Keratinocyte (primary cell): ENCODE measurements at regions not wholly inside any gene's neighbourhood (a gene's known extent, or its start where the extent isn't known, plus 50 kb on each side); places are given as distances from the start of the nearest gene placed in this dataset.

Experiments
- DNase-seq: peaks from one replicate; pipeline ENCODE4 v3.0.0-alpha.2; 2011; ENCODE audit warnings: low read depth, missing footprints, low spot score
- FAIRE-seq: peaks from 2 replicates; lab custom pipeline; 2011; peaks lifted over from hg19 to GRCh38; lab: Jason Lieb, UNC
- H2AFZ ChIP-seq: 2 replicates; pipeline ENCODE4 v1.6.0; 2012; ENCODE audit warnings: low read length, control low read depth, inconsistent platforms; ENCODE audit not compliant: control insufficient read depth
- H3K27ac ChIP-seq: 2 replicates; pipeline ENCODE4 v1.5.1; 2011; ENCODE audit warnings: low read length; ENCODE audit not compliant: control insufficient read depth, insufficient read depth
- H3K27me3 ChIP-seq: 3 replicates; pipeline ENCODE4 v1.6.0; 2011; ENCODE audit warnings: low read length; ENCODE audit not compliant: control insufficient read depth, insufficient read depth; ENCODE audit errors: extremely low read depth
- H3K36me3 ChIP-seq, 2 experiments: 2 replicates in 1 of 2; 3 replicates in 1 of 2; pipeline ENCODE4 v1.5.1; 2011; ENCODE audit warnings: low read length in 2 of 2, mild to moderate bottlenecking in 1 of 2; ENCODE audit not compliant: control insufficient read depth in 2 of 2, insufficient read depth in 2 of 2; ENCODE audit errors: extremely low read depth in 1 of 2
- H3K4me1 ChIP-seq: 3 replicates; pipeline ENCODE4 v1.5.1; 2011; ENCODE audit warnings: low read length; ENCODE audit not compliant: control insufficient read depth, insufficient read depth; ENCODE audit errors: extremely low read depth
- H3K4me2 ChIP-seq: 3 replicates; pipeline ENCODE4 v1.6.0; 2011; ENCODE audit warnings: low read depth, low read length; ENCODE audit not compliant: control insufficient read depth, insufficient read depth; ENCODE audit errors: extremely low read depth
- H3K4me3 ChIP-seq, 3 experiments: fragments of 200-600 bp in 1 of 3; sonication (generic) in 1 of 3; 2 replicates in 2 of 3; 3 replicates in 1 of 3; pipeline ENCODE4 v1.5.1; 2011 to 2016; ENCODE audit warnings: low read length in 3 of 3, mild to moderate bottlenecking in 3 of 3, control low read depth in 2 of 3, inconsistent platforms in 1 of 3, low read depth in 1 of 3, mixed read lengths in 1 of 3, mixed run types in 1 of 3, moderate library complexity in 1 of 3; ENCODE audit not compliant: control insufficient read depth in 2 of 3, insufficient read depth in 2 of 3; ENCODE audit errors: extremely low read depth in 1 of 3
- H3K79me2 ChIP-seq: 2 replicates; pipeline ENCODE4 v1.6.0; 2012; ENCODE audit warnings: low read length; ENCODE audit not compliant: control insufficient read depth, insufficient read depth
- H3K9ac ChIP-seq: 3 replicates; pipeline ENCODE4 v1.6.0; 2011; ENCODE audit warnings: low read length; ENCODE audit not compliant: control insufficient read depth, insufficient read depth; ENCODE audit errors: extremely low read depth
- H3K9me1 ChIP-seq: 3 replicates; pipeline ENCODE4 v1.6.0; 2011; ENCODE audit warnings: low read length; ENCODE audit not compliant: control insufficient read depth, insufficient read depth; ENCODE audit errors: extremely low read depth
- H3K9me3 ChIP-seq: 2 replicates; pipeline ENCODE4 v1.5.1; 2012; ENCODE audit warnings: low read depth, low read length; ENCODE audit not compliant: control insufficient read depth
- H4K20me1 ChIP-seq: 3 replicates; pipeline ENCODE4 v1.6.0; 2011; ENCODE audit warnings: low read length; ENCODE audit not compliant: control insufficient read depth, insufficient read depth; ENCODE audit errors: extremely low read depth
- EZH2 ChIP-seq: IDR thresholded peaks from one replicate; pipeline ENCODE4 v1.6.1; 2012; ENCODE audit warnings: inconsistent platforms, mild to moderate bottlenecking, low read length, moderate library complexity
- dilution Hi-C: fragments of 300-500 bp; cut with MboI; formaldehyde crosslinking; loops from one replicate; pipeline ENCODE4 v1.7.0; 2020; ENCODE audit warnings: low sequenced_read_pairs; ENCODE audit not compliant: extremely low pct_ligation_motif_present
- TF ChIP-seq, protein P1 (sequence below), 3 experiments: IDR thresholded peaks in 1 of 3; conservative IDR thresholded peaks in 1 of 3; optimal IDR thresholded peaks in 1 of 3; 2 replicates in 2 of 3; 3 replicates in 1 of 3; pipeline versions ENCODE3 to v1.5.1; 2011; ENCODE audit warnings: low read length in 3 of 3, mild to moderate bottlenecking in 3 of 3, moderate library complexity in 2 of 3, control low read depth in 1 of 3, inconsistent platforms in 1 of 3; ENCODE audit not compliant: insufficient read depth in 2 of 3; ENCODE audit errors: extremely low read depth in 1 of 3

- dilution Hi-C loops, result no loop called here
Measured at GRCh38 chr5:115352571-115352970, 56.1 kb upstream of the CCDC112 start.

GRCh38 chr5:115351356-115352195, 55.1 kb upstream of the CCDC112 start:
- DNase-seq, result no peak
- peaks cover 15% of the 10 kb centered on the region for H3K4me1 ChIP-seq

More at GRCh38 chr5:115352571-115352970, 56.1 kb upstream of the CCDC112 start:
- Histone ChIP-seq H3K36me3 (no peaks in the 10 kb centered on the region), H3K9me3 (no peaks in the 10 kb centered on the region), H3K4me1 (peaks cover 15% of the 10 kb centered on the region), H2AFZ (no peak overlapping the region), H3K9me1 (no peaks in the 10 kb centered on the region), H3K27ac (no peak overlapping the region), H4K20me1 (no peaks in the 10 kb centered on the region), H3K27me3 (no peaks in the 10 kb centered on the region), H3K9ac (no peak overlapping the region), H3K4me3 (no peak overlapping the region), H3K79me2 (no peaks in the 10 kb centered on the region), H3K4me2 (no peak overlapping the region)
- DNase-seq, result no peak
- no peak for FAIRE-seq
- TF ChIP-seq, protein P1, sequence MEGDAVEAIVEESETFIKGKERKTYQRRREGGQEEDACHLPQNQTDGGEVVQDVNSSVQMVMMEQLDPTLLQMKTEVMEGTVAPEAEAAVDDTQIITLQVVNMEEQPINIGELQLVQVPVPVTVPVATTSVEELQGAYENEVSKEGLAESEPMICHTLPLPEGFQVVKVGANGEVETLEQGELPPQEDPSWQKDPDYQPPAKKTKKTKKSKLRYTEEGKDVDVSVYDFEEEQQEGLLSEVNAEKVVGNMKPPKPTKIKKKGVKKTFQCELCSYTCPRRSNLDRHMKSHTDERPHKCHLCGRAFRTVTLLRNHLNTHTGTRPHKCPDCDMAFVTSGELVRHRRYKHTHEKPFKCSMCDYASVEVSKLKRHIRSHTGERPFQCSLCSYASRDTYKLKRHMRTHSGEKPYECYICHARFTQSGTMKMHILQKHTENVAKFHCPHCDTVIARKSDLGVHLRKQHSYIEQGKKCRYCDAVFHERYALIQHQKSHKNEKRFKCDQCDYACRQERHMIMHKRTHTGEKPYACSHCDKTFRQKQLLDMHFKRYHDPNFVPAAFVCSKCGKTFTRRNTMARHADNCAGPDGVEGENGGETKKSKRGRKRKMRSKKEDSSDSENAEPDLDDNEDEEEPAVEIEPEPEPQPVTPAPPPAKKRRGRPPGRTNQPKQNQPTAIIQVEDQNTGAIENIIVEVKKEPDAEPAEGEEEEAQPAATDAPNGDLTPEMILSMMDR (optimal IDR thresholded peaks at IDR 0.05 in 1 of 3, IDR thresholded peaks at IDR 0.05 in 1 of 3, conservative IDR thresholded peaks at IDR 0.05 in 1 of 3; ENCODE audit: extremely low read depth in 1 of 3, insufficient read depth in 2 of 3, low read length in 3 of 3), result no peak
- TF ChIP-seq EZH2, result no peak

More at GRCh38 chr5:115351356-115352195, 55.1 kb upstream of the CCDC112 start:
- Histone ChIP-seq H2AFZ (no peak overlapping the region), H3K36me3 (no peaks in the 10 kb centered on the region), H3K4me2 (no peak overlapping the region), H3K27me3 (no peaks in the 10 kb centered on the region), H3K79me2 (no peaks in the 10 kb centered on the region), H3K9me1 (no peaks in the 10 kb centered on the region), H3K9me3 (no peaks in the 10 kb centered on the region), H3K9ac (no peak overlapping the region), H3K4me3 (no peak overlapping the region), H4K20me1 (no peaks in the 10 kb centered on the region), H3K27ac (no peak overlapping the region)
- no peak for FAIRE-seq
- TF ChIP-seq, protein P1 (optimal IDR thresholded peaks at IDR 0.05 in 1 of 3, IDR thresholded peaks at IDR 0.05 in 1 of 3, conservative IDR thresholded peaks at IDR 0.05 in 1 of 3; ENCODE audit: extremely low read depth in 1 of 3, insufficient read depth in 2 of 3, low read length in 3 of 3), result no peak
- TF ChIP-seq EZH2, result no peak
- dilution Hi-C loops, result no loop called here
